HG03442 (cell line): ENCODE measurements at regions not wholly inside any gene's neighbourhood (a gene's known extent, or its start where the extent isn't known, plus 50 kb on each side); places are given as distances from the start of the nearest gene placed in this dataset.
"Not testable (repeated sequence)": the region's sequence is repeated elsewhere in the genome, so short reads cannot be mapped to it uniquely, and the experiment has no call there.

Experiments used
- ATAC-seq: cut with Tn5 transposase; IDR thresholded peaks from one replicate; pipeline ENCODE4 v1.9.1; 2021; ENCODE audit warnings: mild to moderate bottlenecking, moderate library complexity; ENCODE audit not compliant: unreplicated experiment

DNA sequence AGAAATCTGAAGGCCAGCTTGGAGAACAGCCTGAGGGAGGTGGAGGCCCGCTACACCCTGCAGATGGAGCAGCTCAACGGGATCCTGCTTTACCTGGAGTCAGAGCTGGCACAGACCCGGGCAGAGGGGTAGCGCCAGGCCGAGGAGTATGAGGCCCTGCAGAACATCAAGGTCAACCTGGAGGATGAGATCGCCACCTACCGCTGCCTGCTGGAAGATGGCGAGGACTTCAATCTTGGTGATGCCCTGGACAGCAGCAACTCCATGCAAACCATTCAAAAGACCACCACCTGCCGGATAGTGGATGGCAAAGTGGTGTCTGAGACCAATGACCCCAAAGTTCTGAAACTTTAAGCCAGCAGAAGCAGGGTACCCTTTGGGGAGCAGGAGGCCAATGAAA, 318.4 kb downstream of the ZFHX3 start:
- not testable (repeated sequence) for ATAC-seq

DNA sequence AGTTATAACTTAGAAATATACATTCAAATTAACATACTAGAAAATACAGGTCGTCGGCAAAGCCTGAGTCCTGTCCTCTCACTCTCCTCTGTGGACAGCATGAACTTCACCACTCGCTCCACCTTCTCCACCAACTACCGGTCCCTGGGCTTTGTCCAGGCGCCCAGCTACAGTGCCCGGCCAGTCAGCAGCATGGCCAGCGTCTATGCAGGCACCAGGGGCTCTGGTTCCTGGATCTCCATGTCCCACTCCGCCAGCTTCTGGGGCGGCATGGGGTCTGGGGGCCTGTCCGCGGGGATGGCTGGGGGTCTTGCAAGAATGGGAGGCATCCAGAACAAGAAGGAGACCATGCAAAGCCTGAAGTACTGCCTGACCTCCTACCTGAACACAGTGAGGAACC, 319.4 kb downstream of the ZFHX3 start:
- ATAC-seq, result no peak

DNA sequence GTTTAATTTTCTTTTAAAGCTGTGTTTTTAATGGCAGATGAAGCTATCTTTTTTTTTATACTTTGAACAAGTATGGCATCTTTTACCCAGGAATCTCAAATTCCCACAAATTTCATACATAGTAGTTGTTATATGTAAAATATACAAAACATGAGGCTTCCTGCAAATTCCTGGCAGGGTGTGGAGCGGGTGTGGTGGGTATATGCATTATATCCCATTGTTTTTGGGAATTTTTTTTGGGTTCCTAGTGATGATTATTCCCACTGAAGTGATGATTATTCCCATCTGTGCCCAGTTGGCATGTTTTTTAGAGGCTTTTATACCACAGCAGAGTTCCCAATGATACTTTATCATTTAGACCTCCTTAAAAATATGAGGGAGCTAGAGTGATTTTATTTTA, 320.4 kb downstream of the ZFHX3 start:
- no peak for ATAC-seq

DNA sequence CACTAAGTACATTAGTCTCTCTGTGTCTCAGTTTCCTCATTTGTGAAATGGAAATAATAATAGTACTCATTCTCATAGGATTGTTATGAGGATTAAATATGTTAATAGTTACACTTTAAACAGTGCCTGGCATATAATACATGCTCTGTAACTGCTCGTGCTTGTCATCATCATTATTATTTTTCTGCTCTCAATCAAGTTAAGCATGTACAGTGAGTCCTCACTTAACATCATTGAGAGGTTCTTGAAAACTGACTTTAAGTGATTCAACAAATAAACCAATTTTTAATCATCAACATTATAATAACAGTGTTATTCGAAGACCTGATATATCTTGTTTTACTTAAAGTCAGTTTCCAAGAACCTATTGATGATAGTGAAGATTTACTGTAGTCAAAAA, 322.3 kb downstream of the ZFHX3 start:
- no peak for ATAC-seq

DNA sequence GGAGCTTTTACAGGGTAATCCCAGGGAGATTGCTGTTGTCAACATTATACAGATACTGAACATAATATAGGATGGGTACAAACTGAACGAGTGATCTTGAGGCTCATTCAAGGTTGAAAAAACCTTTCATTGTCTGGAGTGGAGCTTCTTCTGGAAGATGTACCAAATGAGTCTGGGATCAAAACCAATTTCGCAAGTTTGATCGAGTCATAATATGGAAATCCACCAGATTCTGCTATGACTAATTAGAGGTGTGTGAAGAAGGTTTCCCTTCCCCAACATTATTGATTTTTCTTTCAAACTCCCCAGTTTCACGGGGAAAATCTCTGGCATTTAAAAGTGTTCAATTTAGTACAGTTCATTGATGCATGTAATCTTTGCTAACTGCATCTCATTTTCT, 324.1 kb downstream of the ZFHX3 start:
- no peak for ATAC-seq

DNA sequence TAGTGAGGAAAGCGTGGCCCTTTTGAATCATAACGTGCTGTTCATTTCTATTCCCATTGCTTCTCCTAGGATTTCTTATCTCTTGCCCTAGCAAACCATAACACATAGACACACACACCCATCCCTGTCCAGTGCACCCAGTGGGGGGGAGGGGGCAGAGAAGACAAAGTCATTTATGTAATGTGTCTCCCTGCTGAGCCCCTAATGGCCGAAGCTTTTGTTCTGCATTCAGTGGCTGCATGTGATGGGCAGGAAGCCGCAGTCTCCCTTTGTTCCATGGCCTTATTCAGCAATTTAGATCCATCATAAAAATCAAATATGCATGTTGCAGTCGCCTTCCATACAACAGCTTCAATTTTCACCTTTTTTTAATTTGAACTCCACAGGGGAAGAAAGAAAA, 325.4 kb downstream of the ZFHX3 start:
- no peak for ATAC-seq

DNA sequence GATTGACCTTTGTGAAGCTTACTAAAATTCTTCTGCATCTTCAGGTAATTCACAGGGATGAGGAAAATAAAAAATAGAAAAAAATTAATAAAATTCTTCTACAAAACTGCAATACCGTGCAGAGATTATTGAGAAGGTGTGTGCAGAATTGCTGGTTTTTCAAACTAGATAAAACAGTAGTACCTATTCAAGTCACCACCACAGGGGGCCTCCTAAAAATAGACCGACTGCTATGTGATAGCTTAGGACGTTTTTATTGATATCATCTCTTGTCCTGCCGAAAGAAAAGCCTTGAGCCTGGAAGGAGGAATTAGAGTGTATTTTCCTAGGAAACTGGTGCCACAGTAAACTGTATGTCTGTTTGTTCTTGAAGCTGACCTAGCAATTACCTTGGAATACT, 325.9 kb downstream of the ZFHX3 start:
- no peak for ATAC-seq

DNA sequence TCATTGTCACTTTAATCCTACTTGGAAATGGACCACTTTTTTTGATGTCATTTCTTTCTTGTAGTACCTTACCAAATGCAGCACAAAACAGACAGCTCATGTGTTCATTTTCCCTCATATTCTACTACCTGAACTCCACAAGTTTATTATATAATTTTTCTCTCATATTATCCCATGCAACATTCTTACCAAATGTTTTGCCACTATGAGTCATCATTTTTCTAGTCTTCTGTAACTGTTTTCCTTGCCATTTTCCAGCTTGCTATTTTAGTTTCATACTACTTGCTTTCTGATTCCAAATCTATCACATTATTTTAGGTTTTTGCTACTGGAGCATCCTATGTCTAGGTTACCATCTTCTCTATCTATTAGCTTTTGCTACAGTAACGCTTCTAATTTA, 332.7 kb downstream of the ZFHX3 start:
- no peak for ATAC-seq

DNA sequence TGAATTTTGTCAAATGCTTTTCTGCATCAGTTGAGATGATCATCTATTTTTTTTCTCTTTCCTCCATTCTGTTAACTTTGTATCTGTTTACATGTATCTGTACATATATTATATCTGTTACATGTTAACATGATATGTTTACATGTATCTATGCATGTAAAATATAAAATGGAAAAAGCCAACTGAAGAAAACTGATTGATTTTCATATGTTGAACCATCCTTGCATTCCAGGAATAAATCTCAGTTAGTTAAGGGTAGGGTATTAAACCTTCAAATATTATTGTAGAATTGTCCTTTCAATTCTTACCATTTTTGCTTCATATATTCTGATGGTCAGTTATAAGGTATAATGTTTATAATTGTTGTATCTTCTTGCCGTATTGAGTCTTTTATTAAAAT, 336.1 kb downstream of the ZFHX3 start:
- ATAC-seq, result no peak

DNA sequence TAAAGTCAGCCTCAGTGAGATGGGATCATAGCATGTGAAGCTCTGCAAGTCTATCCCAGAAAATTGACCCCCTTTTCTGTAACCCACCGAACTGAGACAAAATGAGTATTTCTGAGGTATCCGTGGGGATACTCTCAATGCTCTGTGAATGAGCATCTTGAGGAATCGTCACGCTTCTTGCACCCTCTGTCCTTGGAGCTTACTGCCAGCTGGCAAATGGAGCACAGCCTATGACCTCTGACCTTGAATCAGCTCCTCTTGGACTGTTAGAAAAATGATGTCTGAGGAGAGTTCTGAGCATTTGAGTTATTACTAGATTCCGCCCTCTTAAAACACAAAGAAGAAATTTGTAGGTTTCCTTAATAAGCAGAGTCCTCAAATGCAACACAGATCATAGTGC, 342.1 kb downstream of the ZFHX3 start:
- no peak for ATAC-seq

DNA sequence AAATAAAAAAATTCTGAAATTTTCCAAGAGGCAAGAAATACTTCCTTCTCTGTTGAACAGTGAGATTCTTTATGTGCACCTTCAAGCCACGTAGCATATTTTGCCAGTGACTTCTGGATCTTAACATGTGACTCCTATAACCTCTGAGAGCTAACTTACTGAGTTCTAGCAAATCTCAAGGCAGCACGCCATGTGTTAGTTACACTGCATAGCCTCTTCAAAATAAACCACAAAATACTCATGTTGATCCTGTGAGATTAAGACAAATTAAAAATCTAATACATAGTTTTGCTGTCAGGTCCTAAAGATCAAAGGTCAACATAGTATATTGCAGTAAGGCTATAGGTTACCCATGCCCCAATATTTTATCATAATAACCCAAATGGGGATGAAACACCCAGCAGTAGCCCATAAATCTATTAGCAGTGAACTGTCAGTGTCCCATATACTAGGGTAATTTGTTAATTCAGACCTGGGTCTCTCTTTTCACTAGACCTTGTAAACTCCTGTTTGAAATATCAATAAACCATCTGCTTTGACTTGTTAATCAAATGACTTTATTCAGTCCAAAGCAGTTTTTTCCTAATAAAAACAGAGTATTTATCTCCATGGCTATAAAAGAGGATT, 343.1 kb downstream of the ZFHX3 start:
- no peak for ATAC-seq

DNA sequence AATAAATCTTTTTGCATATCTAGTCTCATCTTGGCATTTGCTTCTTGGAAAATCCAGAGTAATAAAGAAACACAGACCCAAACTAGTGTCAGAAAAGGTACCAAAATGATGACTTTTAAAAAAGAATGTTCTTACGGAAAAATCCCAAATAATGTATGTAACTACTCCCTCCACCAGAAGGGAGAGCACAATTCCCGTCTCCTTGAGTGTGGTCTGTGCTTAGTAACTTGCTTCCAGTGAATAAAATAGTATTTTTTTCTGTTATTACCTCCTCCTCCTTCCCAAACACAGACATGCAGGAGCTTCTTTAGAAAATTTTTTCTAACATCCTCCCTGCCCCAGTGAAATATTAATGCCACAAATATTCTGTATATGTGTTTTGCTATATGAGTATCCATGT, 358.1 kb downstream of the ZFHX3 start:
- ATAC-seq, result no peak

DNA sequence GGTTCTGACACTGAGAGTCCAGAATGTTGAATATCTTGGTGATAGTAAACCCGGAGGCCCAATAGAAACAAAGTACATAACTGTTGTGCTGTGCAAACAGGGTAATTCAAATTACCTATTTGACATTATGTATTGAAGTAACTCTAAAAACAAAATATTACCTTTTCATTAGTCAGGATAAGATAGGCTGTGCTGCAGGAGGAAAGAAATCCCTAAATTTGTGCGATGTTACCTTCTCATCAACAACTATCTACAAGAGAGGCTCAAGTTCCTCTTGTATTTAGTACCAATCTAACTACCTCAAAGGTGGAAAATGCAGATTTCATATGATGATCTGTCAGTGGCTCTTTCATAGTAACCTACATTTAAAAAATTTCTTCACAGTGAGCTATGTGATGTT, 367.2 kb downstream of the ZFHX3 start:
- no peak for ATAC-seq

DNA sequence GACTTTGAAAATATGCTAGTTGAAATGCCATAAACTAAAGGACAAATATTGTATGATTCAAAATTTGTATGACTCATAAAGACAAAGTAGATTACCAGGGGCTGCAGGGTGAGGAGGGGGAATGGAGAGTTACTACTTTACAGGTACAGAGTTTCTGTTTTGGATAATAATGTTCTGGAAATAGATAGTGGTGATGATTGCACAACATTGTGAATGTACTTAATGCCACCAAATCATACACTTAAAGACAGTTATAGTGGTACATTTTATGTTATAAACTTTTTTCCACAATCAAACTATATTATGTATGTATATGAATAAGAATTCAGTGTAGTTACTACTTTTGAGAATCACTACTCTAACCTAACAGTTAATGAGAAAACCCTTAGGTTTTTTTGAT, 368.1 kb downstream of the ZFHX3 start:
- ATAC-seq, result no peak

DNA sequence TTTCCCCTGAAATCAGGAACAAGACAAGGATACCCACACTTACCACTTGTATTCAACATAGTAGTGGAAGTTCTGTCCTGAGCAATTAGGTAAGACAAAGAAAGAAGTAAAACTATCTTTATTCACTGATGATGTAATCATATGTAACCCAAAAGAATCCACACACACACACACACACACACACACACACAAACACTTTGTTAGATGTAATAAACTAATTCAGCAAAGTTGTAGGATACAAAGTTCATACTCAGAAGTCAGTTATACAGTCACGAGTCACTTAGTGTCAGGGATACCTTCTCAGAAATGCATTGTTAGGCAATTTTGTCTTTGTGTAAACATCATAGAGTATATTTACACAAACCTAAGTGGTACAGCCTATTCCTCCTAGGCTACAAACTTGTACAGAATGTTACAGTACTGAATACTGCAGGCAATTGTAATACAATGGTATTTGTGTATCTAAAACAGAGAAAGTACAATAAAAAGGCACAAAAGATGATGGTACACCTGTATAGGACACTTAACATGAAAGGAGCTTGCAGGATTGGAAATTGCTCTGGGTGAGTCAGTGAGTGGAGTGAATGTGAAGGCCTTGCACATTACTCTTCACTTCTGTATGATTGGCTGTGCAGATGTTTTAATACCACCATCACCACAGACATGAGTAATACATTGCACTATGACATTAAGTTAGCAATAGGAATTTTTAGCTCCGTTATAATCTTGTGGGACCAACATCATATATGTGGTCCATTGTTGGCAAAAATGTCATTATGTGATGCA, 370.1 kb downstream of the ZFHX3 start:
- no peak for ATAC-seq

DNA sequence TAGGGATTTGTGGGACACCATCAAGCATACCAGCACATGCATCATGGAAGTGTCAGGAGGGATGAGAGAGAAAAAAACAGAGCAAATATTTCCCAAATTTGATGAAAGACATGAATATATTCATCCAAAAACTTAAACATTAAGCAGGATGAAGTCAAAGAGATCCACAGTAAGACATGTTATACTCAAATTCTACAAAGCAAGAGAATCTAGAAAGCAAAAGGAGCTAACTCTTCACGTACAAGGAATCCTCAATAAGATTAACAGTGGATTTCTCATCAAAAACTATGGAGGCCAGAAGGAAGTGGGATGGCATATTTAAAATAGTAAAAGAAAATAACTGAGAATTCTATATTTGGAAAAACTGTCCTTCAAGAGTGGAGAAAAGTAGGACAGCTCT, 374.8 kb downstream of the ZFHX3 start:
- ATAC-seq, result no peak

DNA sequence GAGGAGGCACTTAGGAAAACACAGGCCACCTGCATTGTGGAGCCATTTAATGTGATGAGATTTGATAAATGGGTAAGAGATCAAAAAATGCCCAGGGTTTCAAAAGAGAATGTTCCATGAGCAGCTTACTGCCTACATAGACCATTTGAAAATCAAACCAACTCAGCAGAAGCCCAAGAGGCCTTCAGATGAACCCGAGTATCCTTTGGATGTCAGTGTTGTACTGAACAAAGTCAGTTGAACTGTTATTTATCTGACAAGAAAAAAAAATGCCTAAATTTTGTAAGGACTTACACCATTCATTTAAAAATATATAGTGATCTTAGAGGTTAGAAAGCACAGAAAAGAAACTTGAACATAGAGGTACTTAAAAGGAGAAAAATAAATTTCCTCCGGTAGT, 381.7 kb downstream of the ZFHX3 start:
- ATAC-seq, result no peak

DNA sequence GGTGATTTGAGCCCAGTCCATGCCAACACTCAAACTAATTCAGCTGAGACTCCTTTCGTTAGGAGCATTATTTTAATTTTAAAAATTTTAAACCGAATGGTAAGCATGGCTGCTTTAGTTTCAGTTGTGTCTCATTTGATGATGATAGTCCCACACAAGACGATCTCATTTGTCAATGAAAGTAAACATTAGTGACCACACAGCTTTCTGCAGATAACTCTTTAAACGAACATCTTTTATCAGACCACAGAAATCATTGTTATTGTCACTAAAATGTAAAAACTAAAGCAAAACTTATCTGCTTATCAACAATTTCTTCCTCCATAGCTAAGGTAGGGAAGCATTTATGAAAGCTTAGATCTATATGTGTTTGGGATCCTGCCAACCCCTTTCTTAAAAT, 382.2 kb downstream of the ZFHX3 start:
- no peak for ATAC-seq

DNA sequence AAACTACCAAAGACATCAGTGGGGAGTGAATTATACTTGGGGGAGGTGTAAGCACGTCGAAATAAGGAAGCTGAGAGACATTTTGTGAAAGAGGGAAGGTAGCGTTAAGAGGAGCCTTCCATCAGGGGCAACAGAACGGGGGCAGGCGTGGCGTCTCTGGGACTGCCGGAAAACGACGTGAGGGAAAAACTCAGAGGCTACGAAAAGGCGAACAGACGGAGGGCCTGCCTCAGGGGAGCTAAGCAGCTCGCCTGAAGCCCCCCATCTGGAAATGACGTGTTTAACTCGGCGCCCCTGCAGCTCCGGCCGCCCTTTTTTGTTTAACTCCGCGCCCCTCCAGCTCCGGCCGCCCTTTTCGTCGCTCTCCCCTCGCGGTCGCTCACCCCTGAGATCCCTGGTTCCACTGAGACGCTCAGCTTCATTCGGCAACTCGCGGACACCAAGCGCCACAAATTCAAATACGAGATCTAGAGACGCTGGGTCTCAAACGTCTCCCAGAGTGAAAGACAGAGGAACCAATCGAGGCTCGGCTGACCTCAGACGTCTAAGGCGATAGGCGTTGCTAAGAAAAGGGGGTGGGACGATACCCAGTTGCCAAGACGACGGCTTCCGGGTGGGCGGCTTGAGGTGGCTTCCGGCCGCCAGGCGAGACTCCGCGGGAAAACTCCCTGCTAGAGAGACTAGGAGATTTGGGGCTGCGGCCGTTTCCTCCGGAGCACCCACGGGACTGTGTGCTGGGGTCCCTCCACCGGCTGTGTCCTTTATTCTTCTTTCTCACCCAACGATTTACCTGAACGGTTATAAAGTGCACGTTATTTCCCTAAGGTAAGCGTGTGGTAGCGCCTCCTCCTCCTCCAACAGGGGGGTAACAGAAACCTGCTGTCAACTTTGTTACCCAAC, 383.2 kb downstream of the ZFHX3 start:
- ATAC-seq, result peak; percentile 99

DNA sequence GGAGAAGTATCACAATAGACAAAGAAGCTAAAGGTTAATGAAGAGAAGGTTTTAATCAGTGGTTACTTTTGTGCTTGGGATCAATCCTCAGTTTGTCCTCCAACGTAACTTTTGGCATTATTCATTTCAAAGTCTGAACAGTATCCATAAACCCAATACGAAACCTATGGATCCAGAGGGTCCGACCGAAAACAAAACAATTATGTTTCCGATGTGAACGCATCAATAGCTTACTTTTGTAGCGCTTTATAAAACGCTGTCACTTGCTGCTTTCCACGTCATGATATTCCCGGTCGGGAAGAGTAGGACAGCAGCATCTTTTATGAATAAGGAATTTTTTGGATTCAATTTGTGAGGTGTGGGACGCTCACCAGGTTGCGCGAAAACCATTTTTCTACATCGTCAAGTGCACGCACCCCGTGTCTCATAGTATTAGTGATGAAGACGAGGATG, 383.8 kb downstream of the ZFHX3 start:
- no peak for ATAC-seq

DNA sequence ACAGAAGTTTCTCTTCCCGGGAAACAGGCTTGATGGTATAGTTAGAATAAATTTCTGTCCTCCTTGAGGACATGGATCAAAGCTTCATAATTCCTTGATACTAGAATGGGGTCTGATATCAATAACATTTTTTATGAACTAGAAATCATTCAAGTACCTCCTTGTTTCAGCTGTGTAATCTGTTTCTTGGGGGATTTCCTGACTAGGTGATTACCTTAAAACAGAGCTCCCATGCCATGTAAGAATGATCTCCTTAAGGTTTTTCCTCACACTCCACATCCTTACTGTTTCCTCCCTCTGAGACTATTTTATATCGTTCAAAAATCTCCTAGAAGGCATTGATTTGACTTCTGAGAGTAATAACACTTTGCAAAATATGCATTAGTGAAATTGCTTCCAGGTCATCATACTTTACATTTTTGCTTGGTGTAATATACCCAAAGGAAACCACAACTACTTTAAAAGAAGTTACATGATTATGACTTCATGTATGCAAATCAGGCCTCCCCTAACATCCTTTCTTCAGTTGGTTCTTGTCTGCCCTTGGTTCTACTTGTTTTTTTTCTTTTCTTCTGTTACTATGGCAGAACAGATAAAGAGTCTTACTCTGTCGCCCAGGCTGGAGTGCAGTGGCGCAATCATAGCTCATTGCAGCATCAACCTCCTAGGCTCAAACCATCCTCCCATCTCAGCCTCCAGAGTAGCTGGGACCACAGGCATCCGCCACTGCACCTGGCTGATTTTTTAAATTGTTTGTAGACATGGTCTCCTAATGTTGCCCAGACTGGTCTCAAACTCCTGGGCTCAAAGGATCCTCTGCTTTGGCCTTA, 388.8 kb downstream of the ZFHX3 start:
- no peak for ATAC-seq
